Erythroblast (primary cell): ENCODE measurements at regions not wholly inside any gene's neighbourhood (a gene's known extent, or its start where the extent isn't known, plus 50 kb on each side); places are given as distances from the start of the nearest gene placed in this dataset.

Experiments used
- GATA1 ChIP-seq: IDR thresholded peaks from 2 replicates; pipeline ENCODE4 v1.6.1; 2011; ENCODE audit warnings: low read depth, mild to moderate bottlenecking, control low read depth, low read length, moderate library complexity
- POLR2A ChIP-seq: IDR thresholded peaks from 2 replicates; pipeline ENCODE4 v1.6.1; 2011; ENCODE audit warnings: mild to moderate bottlenecking, low read length

GRCh38 chr10:65423043-65423442 lies 1502.8 kb upstream of the LRRTM3 start:
- TF ChIP-seq POLR2A (no peak), GATA1 (no peak)
